T-cell (primary cell): ENCODE measurements at regions not wholly inside any gene's neighbourhood (a gene's known extent, or its start where the extent isn't known, plus 50 kb on each side); places are given as distances from the start of the nearest gene placed in this dataset.

Experiments
- ATAC-seq, 4 experiments: fragments of 200-7000 bp in 3 of 4; fragments of 150-1000 bp in 1 of 4; cut with Tn5 transposase; replicated peaks in 1 of 4; 1 replicate in 3 of 4; 2 replicates in 1 of 4; pipeline ENCODE4 v1.10.0; 2021; ENCODE audit warnings: moderate library complexity in 3 of 4, mild to moderate bottlenecking in 2 of 4, moderate number of reproducible peaks in 1 of 4
- CTCF ChIA-PET, 2 donors: fragments of 300-600 bp; sonication (Branson Sonifier 250); formaldehyde crosslinking; loops; one replicate each; lab custom pipeline; 2022; ENCODE audit warnings: antibody characterized with exemption in 2 of 2; lab: Charles Lee
- POLR2A ChIA-PET, 2 donors: fragments of 300-600 bp; sonication (Branson Sonifier 250); formaldehyde crosslinking; loops; one replicate each; lab custom pipeline; 2022; ENCODE audit warnings: antibody characterized with exemption in 2 of 2; lab: Charles Lee
- DNase-seq, 35 experiments: peaks; one replicate each; pipeline versions ENCODE4 v3.0.0 to v3.0.0-alpha.2; 2013 to 2023
- H3K27ac ChIP-seq: one replicate; pipeline ENCODE4 v1.5.1; 2013; ENCODE audit warnings: low read length
- H3K27me3 ChIP-seq, 2 experiments: replicated peaks in 1 of 2; 1 replicate in 1 of 2; 2 replicates in 1 of 2; pipeline versions ENCODE4 v1.6.1 to v1.7.0; 2013; ENCODE audit warnings: low read length in 1 of 2, mixed read lengths in 1 of 2; ENCODE audit not compliant: control insufficient read depth in 2 of 2, insufficient read depth in 2 of 2; ENCODE audit errors: extremely low read depth in 1 of 2
- H3K36me3 ChIP-seq, 2 donors: 1 replicate in 1 of 2; 2 replicates in 1 of 2; pipeline versions ENCODE4 v1.6.1 to v1.7.0; 2013; ENCODE audit warnings: low read length in 1 of 2; ENCODE audit not compliant: control insufficient read depth in 2 of 2, insufficient read depth in 1 of 2; ENCODE audit errors: extremely low read depth in 1 of 2
- H3K4me1 ChIP-seq, 2 experiments: 1 replicate in 1 of 2; 2 replicates in 1 of 2; pipeline versions ENCODE4 v1.6.1 to v1.7.0; 2013; ENCODE audit warnings: low read length in 2 of 2, mixed read lengths in 1 of 2; ENCODE audit not compliant: insufficient read depth in 2 of 2, control insufficient read depth in 1 of 2; ENCODE audit errors: extremely low read depth in 1 of 2
- H3K4me3 ChIP-seq, 2 donors: 1 replicate in 1 of 2; 2 replicates in 1 of 2; pipeline versions ENCODE4 v1.5.1 to v1.7.0; 2013; ENCODE audit warnings: mild to moderate bottlenecking in 2 of 2, low read length in 1 of 2, moderate library complexity in 1 of 2; ENCODE audit not compliant: control insufficient read depth in 1 of 2; ENCODE audit errors: extremely low read depth in 1 of 2
- H3K9me3 ChIP-seq: 2 replicates; pipeline ENCODE4 v1.7.0; 2013
- H3K27ac Mint-ChIP-seq, 2 donors: one replicate each; pipeline ENCODE4 v1.8.0; 2020 to 2021; ENCODE audit warnings: mild to moderate bottlenecking in 2 of 2, mixed read lengths in 2 of 2
- H3K27me3 Mint-ChIP-seq, 2 donors: one replicate each; pipeline ENCODE4 v1.8.0; 2021 to 2022; ENCODE audit warnings: mixed read lengths in 2 of 2
- H3K36me3 Mint-ChIP-seq: one replicate; pipeline ENCODE4 v1.8.0; 2021; ENCODE audit warnings: mixed read lengths
- H3K4me1 Mint-ChIP-seq, 3 donors: one replicate each; pipeline ENCODE4 v1.8.0; 2020 to 2022; ENCODE audit warnings: mixed read lengths in 3 of 3, mild to moderate bottlenecking in 1 of 3
- H3K4me3 Mint-ChIP-seq, 3 donors: one replicate each; pipeline ENCODE4 v1.8.0; 2020 to 2022; ENCODE audit warnings: mild to moderate bottlenecking in 3 of 3, mixed read lengths in 3 of 3, moderate library complexity in 3 of 3
- H3K9me3 Mint-ChIP-seq, 3 donors: one replicate each; pipeline ENCODE4 v1.8.0; 2020 to 2022; ENCODE audit warnings: mixed read lengths in 3 of 3
- WGBS: methylation state at CpG from one replicate; pipeline ENCODE4 v1.1.5; 2013; ENCODE audit warnings: missing lambda C conversion rate; ENCODE audit not compliant: insufficient coverage; 5-methylcytosine and 5-hydroxymethylcytosine counted together

DNA sequence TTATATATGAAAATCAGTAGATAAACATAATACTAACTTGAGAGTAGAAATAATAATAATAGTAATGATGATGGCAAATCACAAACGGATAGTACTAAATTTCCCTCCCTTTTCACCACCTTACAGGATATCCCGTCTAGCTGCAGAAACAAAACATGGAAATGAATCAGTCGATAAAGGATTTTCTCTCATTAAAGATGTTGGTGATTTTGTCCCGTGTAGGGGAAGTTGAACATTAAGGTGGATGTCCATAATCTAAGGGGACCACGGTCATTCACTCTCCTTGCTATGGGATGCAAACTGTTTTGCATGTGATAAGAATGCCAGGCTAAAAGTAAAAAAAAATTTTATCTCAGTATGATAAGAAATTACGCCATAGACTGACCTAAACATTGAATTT lies 1027.7 kb upstream of the NR2F2 start:
- DNase-seq, result no peak
- CTCF ChIA-PET, result no interaction called here

DNA sequence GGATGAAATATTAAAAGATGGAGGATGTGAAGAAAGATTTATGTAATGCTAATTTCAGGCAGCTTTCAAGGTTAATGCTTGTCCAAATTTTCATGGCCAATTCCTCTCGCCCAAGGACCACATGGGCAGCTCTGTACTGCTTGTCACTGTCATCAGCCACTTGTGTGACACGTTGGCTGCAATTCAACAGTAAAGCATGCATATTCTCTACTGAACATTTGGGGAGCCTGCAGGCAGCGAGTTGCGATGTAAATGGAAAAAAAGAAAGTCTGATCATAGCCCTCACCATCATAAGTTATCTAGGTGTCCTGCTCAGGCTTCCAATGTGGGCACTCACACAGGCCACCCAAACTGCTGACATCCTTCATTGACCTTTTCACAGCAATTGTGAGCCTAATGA lies 1026.8 kb upstream of the NR2F2 start:
- H3K27ac ChIP-seq, result no peak overlapping the region
- ATAC-seq, result no peak
- peaks cover 1 to 3% of the 10 kb centered on the region in 2 experiments for H3K4me1 ChIP-seq
- no peaks in the 10 kb centered on the region for H3K36me3 ChIP-seq
- H3K9me3 ChIP-seq, result no peaks in the 10 kb centered on the region
- H3K27me3 ChIP-seq, result peaks cover 2 to 6% of the 10 kb centered on the region in 2 experiments
- Mint-ChIP-seq H3K4me3 (no peak overlapping the region), H3K27ac (no peak overlapping the region), H3K36me3 (no peaks in the 10 kb centered on the region), H3K9me3 (no peaks in the 10 kb centered on the region), H3K4me1 (peaks cover 2 to 12% (median 5%) of the 10 kb centered on the region in 3 donors), H3K27me3 (peaks cover under 1 to 18% of the 10 kb centered on the region in 2 donors)
- WGBS, result 75% methylated on average over 4 of the region's 4 CpGs
- no peak overlapping the region for H3K4me3 ChIP-seq
- ChIA-PET CTCF (no interaction called here), POLR2A (no interaction called here)
- DNase-seq, result no peak

More for the DNA sequence above, 1027.7 kb upstream of the NR2F2 start:
- Mint-ChIP-seq H3K27me3 (peaks cover 2 to 18% of the 10 kb centered on the region in 2 donors), H3K36me3 (no peaks in the 10 kb centered on the region), H3K4me1 (peaks cover 5 to 16% (median 7%) of the 10 kb centered on the region in 3 donors), H3K27ac (no peak overlapping the region), H3K4me3 (no peak overlapping the region), H3K9me3 (no peaks in the 10 kb centered on the region)
- no peak for ATAC-seq
- WGBS, result no CpG with 5 or more reads among the region's 6 CpGs
- Histone ChIP-seq H3K9me3 (no peaks in the 10 kb centered on the region), H3K27me3 (peaks cover 2 to 6% of the 10 kb centered on the region in 2 experiments), H3K4me1 (peaks cover 3 to 4% of the 10 kb centered on the region in 2 experiments), H3K4me3 (no peak overlapping the region), H3K27ac (no peak overlapping the region), H3K36me3 (no peaks in the 10 kb centered on the region)
- POLR2A ChIA-PET, result no interaction called here

- no peak overlapping the region for H3K4me3 ChIP-seq
- H3K4me1 ChIP-seq, result peaks cover 0 to 2% of the 10 kb centered on the region in 2 experiments
- peaks cover 0 to 10% (median 4%) of the 10 kb centered on the region in 3 donors for H3K4me1 Mint-ChIP-seq
- ChIA-PET POLR2A (no interaction called here), CTCF (interaction anchor here in 1 of 2 donors (0.6 to 0.8 kb wide), 2 partner anchors 10 to 45 kb away, joined by 3 read pairs; no protein-coding TSS in a partner anchor)
- no peak overlapping the region for H3K27ac Mint-ChIP-seq
- no peaks in the 10 kb centered on the region for H3K9me3 ChIP-seq
- no peak overlapping the region for H3K4me3 Mint-ChIP-seq
- no peak for ATAC-seq
- peaks cover 2 to 6% of the 10 kb centered on the region in 2 experiments for H3K27me3 ChIP-seq
- no peaks in the 10 kb centered on the region for H3K36me3 Mint-ChIP-seq
- H3K27ac ChIP-seq, result no peak overlapping the region
- no peaks in the 10 kb centered on the region for H3K9me3 Mint-ChIP-seq
- no peak for DNase-seq
- no peaks in the 10 kb centered on the region for H3K36me3 ChIP-seq
- WGBS, result 17% methylated on average over 3 of the region's 12 CpGs
- peaks cover 0 to 18% of the 10 kb centered on the region in 2 donors for H3K27me3 Mint-ChIP-seq
Measured at GRCh38 chr15:95304151-95304946, 1026.2 kb upstream of the NR2F2 start.

DNA sequence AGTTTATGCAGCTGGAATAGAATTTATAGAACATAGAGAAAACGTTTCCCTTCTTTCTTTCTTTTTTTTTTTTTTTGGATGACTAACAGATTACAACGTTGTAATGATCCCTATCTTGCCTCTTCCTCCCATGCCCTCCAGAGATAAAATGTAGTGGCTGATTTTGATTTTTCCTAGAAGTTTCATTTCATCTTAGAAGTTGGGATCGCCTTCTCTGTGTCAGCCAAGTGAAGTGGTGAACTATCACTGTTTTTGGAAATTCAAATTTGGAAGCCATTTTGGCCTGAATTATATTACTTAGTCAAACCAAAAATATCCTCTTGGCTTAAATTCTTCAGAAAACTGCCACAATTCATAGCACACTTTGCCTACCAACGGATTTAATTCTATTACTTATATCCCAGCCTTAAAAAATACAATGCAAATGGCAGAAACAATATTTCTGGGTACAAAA lies 1025.5 kb upstream of the NR2F2 start:
- Mint-ChIP-seq H3K9me3 (no peaks in the 10 kb centered on the region), H3K27me3 (peaks cover 0 to 18% of the 10 kb centered on the region in 2 donors), H3K27ac (no peak overlapping the region), H3K4me1 (peaks cover 0 to 10% (median 4%) of the 10 kb centered on the region in 3 donors), H3K36me3 (no peaks in the 10 kb centered on the region), H3K4me3 (no peak overlapping the region)
- Histone ChIP-seq H3K27me3 (peaks cover 2 to 6% of the 10 kb centered on the region in 2 experiments), H3K36me3 (no peaks in the 10 kb centered on the region), H3K9me3 (no peaks in the 10 kb centered on the region), H3K4me3 (no peak overlapping the region), H3K27ac (no peak overlapping the region), H3K4me1 (peaks cover 0 to 2% of the 10 kb centered on the region in 2 experiments)
- DNase-seq (no peak), ATAC-seq (no peak)
- POLR2A ChIA-PET, result no interaction called here
- CTCF ChIA-PET, result no interaction called here
- 67% methylated on average over 1 of the region's 4 CpGs for WGBS

DNA sequence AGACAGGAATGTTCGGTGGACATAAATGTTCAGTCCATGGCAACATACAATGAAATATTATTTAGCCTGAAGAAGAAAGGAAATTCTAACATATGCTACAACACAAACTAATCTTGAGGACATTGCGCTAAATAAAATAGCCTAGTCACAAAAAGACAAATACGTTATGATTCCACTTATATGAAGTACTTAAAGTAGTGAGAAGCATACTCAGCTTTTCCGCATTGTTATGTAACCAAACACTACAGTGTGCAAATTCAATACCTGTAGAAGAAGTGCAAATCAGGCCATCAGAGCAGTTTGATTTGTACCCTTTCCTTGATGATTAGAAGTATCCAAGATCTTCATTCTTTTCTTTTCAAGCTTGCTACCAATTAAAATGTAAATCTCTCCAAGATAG lies 1023.4 kb upstream of the NR2F2 start:
- no peak overlapping the region for H3K4me3 Mint-ChIP-seq
- H3K36me3 Mint-ChIP-seq, result no peaks in the 10 kb centered on the region
- no CpG with 5 or more reads among the region's 4 CpGs for WGBS
- ATAC-seq (no peak), DNase-seq (no peak)
- no peaks in the 10 kb centered on the region for H3K9me3 ChIP-seq
- ChIA-PET POLR2A (no interaction called here), CTCF (no interaction called here)
- H3K27ac Mint-ChIP-seq, result no peak overlapping the region
- H3K27me3 ChIP-seq, result peaks cover 2% of the 10 kb centered on the region in 2 experiments
- peaks cover 0 to 2% of the 10 kb centered on the region in 2 experiments for H3K4me1 ChIP-seq
- H3K9me3 Mint-ChIP-seq, result no peaks in the 10 kb centered on the region
- no peak overlapping the region for H3K27ac ChIP-seq
- H3K4me1 Mint-ChIP-seq, result peaks cover 0 to 10% (median 4%) of the 10 kb centered on the region in 3 donors
- H3K4me3 ChIP-seq, result no peak overlapping the region
- peaks cover 2 to 19% of the 10 kb centered on the region in 2 donors for H3K27me3 Mint-ChIP-seq
- H3K36me3 ChIP-seq, result no peaks in the 10 kb centered on the region

GRCh38 chr15:95319242-95319641 lies 1011.3 kb upstream of the NR2F2 start:
- no peaks in the 10 kb centered on the region for H3K4me1 ChIP-seq
- Mint-ChIP-seq H3K27ac (no peak overlapping the region), H3K27me3 (peaks cover 11 to 40% of the 10 kb centered on the region in 2 donors), H3K36me3 (no peaks in the 10 kb centered on the region), H3K9me3 (peaks cover 0 to 4% (median 0%) of the 10 kb centered on the region in 3 donors), H3K4me3 (no peak overlapping the region), H3K4me1 (no peaks in the 10 kb centered on the region)
- no peaks in the 10 kb centered on the region for H3K36me3 ChIP-seq
- WGBS, result no CpG with 5 or more reads among the region's 4 CpGs
- peaks cover 0 to 6% of the 10 kb centered on the region in 2 experiments for H3K27me3 ChIP-seq
- no peak overlapping the region for H3K27ac ChIP-seq
- H3K4me3 ChIP-seq, result no peak overlapping the region
- DNase-seq (no peak), ATAC-seq (no peak)
- CTCF ChIA-PET, result no interaction called here
- POLR2A ChIA-PET, result no interaction called here
- no peaks in the 10 kb centered on the region for H3K9me3 ChIP-seq
